ENCODE measurements at regions not wholly inside any gene's neighbourhood (a gene's known extent, or its start where the extent isn't known, plus 50 kb on each side); places are given as distances from the start of the nearest gene placed in this dataset.

DNA sequence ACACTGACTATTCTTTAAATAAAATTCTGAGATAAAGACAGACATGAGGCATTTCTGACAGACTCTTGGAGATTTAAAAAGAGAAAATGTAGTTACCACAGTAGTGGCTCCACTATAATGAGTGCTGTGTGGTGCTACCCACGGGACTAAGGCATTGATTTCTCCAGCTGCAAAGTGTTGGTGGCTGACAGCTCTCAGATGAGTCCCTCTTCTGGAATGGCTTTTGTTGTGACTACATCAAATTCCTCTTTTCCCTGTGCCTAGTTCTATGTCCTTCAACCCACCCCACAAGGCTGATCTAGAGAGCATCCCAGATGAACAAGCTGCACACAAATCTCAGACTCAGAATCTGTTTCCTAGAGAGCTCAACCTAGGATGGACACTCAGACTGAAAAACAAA, 884.8 kb upstream of the ZEB2 start:
- no peak for DNase-seq (ENCODE audit: low read depth)
- TF ChIP-seq, protein P1, sequence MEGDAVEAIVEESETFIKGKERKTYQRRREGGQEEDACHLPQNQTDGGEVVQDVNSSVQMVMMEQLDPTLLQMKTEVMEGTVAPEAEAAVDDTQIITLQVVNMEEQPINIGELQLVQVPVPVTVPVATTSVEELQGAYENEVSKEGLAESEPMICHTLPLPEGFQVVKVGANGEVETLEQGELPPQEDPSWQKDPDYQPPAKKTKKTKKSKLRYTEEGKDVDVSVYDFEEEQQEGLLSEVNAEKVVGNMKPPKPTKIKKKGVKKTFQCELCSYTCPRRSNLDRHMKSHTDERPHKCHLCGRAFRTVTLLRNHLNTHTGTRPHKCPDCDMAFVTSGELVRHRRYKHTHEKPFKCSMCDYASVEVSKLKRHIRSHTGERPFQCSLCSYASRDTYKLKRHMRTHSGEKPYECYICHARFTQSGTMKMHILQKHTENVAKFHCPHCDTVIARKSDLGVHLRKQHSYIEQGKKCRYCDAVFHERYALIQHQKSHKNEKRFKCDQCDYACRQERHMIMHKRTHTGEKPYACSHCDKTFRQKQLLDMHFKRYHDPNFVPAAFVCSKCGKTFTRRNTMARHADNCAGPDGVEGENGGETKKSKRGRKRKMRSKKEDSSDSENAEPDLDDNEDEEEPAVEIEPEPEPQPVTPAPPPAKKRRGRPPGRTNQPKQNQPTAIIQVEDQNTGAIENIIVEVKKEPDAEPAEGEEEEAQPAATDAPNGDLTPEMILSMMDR (conservative IDR thresholded peaks at IDR 0.05; ENCODE audit: low read depth, low read length), result no peak
- no peak overlapping the region for H3K4me3 ChIP-seq (ENCODE audit: low read length)

DNA sequence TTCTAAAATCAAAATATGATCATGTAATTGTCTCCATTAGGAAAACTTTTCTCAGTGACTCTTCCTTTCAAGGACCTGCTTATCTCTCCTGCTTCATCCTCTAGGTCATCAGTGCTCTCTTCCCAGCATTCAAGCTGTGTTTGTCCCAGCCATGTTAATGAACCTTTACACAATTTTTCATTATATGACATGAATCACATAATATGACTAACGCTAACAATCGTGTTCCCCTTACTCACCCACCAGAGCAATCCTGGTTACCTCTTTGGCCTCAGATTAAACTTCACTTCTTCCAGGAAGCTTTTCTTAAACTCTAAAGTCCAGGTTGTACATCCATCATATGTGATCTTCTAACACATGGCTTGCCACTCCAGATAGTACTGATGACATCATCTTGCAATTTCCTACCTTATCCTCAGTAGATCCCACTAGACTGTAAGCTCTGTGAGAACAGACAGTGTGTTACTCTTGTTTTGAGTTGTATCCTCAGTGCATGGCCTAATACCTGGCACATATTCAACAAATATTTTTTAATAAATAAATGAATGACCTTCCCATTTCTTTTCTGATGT, 882.9 kb upstream of the ZEB2 start:
- no peak for DNase-seq (ENCODE audit: low read depth)
- TF ChIP-seq, protein P1 (conservative IDR thresholded peaks at IDR 0.05; ENCODE audit: low read depth, low read length), result no peak
- no peak overlapping the region for H3K4me3 ChIP-seq (ENCODE audit: low read length)

DNA sequence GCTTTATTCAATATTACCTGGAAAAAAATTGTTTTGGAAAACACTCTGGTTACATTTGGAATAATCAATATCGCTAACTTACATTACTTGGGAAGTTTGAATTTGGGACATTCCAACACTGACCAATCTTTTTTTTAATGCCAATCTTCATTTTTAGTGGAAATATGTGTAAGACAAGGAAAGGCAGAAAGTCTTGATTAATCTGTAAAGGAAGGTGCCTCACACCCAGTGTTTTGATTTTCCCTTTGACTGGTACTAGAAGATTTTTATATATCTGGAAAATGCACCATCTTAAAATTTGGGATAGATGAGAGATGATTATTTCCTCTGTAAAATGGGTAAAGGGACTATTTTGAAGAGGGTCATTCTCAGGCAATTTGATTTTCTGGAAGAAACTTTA, 879.2 kb upstream of the ZEB2 start:
- H3K4me3 ChIP-seq (ENCODE audit: low read length), result no peak overlapping the region
- no peak for DNase-seq (ENCODE audit: low read depth)
- TF ChIP-seq, protein P1 (conservative IDR thresholded peaks at IDR 0.05; ENCODE audit: low read depth, low read length), result no peak

DNA sequence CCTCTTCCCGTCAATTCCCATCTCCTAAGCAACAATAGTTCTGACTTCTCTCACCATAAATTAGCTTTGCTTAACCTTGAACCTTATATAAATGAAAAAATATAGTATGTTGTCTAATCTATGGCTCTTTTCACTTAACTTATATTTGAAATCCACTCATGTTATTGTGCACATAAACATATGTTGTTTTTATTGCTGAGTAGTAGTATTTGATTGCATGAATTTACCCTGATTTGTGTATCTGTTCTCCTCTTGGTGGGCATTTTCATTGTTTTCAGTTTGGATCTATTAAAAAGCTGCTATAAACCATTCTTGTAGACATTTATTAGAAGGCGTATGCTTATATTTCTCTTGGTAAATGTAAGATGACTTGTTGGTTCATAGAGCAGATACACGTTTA, 874.3 kb upstream of the ZEB2 start:
- TF ChIP-seq, protein P1 (conservative IDR thresholded peaks at IDR 0.05; ENCODE audit: low read depth, low read length), result no peak
- DNase-seq (ENCODE audit: low read depth), result no peak
- no peak overlapping the region for H3K4me3 ChIP-seq (ENCODE audit: low read length)

DNA sequence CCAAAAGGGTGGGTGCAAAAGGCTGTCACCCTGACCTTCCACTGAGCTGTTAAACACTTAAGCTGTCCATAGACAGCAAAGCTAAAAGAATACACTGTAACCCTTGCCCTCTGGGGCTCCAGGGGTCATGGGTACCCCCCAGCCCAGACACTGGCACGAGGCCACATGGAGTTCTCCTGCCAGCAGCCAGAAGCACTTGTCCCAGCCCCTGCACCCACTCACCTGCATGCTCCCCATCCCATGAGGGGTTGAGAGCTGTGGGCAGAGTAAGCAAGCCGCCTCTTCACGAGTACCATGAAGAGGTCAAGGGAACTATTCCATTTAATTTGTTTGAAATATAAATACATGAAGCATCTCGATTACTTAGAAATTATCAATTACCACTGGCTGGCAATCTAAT, 867.1 kb upstream of the ZEB2 start:
- no peak for DNase-seq (ENCODE audit: low read depth)
- no peak overlapping the region for H3K4me3 ChIP-seq (ENCODE audit: low read length)
- TF ChIP-seq, protein P1 (conservative IDR thresholded peaks at IDR 0.05; ENCODE audit: low read depth, low read length), result no peak

DNA sequence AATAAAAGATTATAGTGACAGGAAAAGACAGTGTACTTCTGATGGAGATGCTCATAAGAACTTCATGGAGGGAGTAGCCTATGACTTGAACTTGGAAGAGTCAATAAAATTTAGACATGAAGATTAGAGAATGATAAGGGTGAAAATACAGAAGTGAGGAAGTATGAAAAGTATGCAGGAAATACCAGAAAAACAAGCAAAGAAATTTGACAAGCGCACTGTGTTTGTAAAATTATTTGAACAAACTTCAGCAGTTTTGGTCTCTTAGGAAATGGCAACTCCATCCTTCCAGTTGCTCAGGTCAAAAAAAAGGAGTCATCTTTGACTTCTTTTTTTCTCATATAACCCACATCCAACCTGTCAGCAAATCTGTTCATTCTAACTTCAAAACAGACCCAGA, 864.0 kb upstream of the ZEB2 start:
- H3K4me3 ChIP-seq (ENCODE audit: low read length), result no peak overlapping the region
- no peak for DNase-seq (ENCODE audit: low read depth)
- TF ChIP-seq, protein P1 (conservative IDR thresholded peaks at IDR 0.05; ENCODE audit: low read depth, low read length), result no peak

DNA sequence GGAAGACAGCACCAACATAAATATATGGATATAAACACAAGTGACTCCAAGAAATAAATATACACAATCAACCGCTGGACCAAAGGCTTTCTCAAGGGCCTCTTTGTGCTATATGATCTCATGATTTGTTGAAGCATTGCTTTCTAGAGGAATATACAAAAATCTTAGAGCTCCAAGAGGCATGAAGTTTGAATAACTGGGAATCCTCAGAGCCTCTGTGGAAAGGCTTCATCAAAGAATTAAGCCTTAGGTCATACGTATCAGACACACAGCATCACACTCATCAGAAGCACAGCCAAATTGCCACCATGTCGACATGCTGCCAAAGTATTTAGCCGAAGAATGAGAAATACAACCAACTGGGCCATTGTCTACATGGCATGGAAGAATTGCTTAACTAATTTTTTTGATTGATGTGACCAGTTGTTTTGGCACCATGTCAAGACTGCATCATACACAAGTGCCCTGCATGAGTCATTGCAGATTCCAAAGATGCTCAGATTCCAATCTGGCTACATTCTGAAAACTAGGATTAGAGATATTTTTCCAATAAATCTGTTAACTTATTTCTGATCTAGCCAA, 860.6 kb upstream of the ZEB2 start:
- TF ChIP-seq, protein P1 (conservative IDR thresholded peaks at IDR 0.05; ENCODE audit: low read depth, low read length), result no peak
- DNase-seq (ENCODE audit: low read depth), result peak; percentile 94
- H3K4me3 ChIP-seq (ENCODE audit: low read length), result no peak overlapping the region
